ENCODE measurements at regions not wholly inside any gene's neighbourhood (a gene's known extent, or its start where the extent isn't known, plus 50 kb on each side); places are given as distances from the start of the nearest gene placed in this dataset.

DNA sequence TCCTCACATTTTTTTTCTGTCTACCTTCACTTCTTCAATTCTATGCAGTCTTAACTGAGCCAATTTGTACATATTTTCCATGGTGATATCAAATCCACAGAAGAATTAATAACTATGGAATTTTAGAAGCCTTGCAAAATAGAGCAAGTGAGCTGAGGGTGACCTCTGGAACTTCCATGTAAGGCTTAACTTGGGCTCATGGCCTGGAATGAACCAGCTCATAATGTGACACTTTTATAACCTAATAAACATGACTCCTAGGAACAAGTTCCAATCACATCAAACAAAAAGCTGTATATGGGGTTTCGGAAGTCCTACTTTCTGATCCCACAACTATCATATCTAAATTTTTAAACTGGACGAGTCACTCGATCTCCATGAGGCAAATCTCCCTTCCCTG, 232.4 kb downstream of the FOXA2 start:
- intact Hi-C loops (cut with DNase I): no loop called here
- TF ChIP-seq, protein P1, sequence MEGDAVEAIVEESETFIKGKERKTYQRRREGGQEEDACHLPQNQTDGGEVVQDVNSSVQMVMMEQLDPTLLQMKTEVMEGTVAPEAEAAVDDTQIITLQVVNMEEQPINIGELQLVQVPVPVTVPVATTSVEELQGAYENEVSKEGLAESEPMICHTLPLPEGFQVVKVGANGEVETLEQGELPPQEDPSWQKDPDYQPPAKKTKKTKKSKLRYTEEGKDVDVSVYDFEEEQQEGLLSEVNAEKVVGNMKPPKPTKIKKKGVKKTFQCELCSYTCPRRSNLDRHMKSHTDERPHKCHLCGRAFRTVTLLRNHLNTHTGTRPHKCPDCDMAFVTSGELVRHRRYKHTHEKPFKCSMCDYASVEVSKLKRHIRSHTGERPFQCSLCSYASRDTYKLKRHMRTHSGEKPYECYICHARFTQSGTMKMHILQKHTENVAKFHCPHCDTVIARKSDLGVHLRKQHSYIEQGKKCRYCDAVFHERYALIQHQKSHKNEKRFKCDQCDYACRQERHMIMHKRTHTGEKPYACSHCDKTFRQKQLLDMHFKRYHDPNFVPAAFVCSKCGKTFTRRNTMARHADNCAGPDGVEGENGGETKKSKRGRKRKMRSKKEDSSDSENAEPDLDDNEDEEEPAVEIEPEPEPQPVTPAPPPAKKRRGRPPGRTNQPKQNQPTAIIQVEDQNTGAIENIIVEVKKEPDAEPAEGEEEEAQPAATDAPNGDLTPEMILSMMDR (IDR thresholded peaks at IDR 0.05): no peak
- ATAC-seq (no peak), DNase-seq (no peak)
- Histone ChIP-seq H3K27me3 (peaks cover 0 to 76% (median 40%) of the 10 kb centered on the region in 7 donors), H3K4me1 (no peaks in the 10 kb centered on the region), H3K36me3 (no peaks in the 10 kb centered on the region), H3K27ac (no peak overlapping the region), H3K9me3 (no peaks in the 10 kb centered on the region), H3K4me3 (no peak overlapping the region)
- WGBS, 2 donors: 85 to 88% methylated on average over 3 of the region's 3 CpGs

DNA sequence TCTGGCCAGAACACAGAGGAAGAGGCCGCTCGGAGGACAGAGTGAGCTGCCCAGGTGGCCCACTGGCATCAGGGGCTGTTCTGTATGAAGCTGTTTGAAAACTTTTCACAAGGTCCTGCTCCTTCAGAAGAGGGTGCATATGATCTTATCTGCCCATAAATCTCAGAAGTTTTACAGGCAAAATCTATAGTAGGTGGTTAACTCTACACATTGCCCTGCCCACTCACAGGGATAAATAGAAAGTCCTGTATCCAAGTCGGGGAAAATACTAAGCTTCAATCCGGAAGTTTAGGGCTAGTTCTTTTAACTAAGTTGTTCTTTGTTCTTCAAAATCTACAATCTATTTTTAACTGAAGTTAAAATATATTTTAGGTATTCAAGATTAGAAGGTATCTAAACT, 233.7 kb downstream of the FOXA2 start:
- DNase-seq: no peak
- H3K27me3 ChIP-seq: peaks cover 0 to 76% (median 51%) of the 10 kb centered on the region in 7 donors
- TF ChIP-seq, protein P1 (IDR thresholded peaks at IDR 0.05): no peak
- no peak overlapping the region for H3K27ac ChIP-seq
- WGBS, 2 donors: 85 to 87% methylated on average over 4 of the region's 4 CpGs
- H3K4me3 ChIP-seq: no peak overlapping the region
- H3K4me1 ChIP-seq: no peaks in the 10 kb centered on the region
- intact Hi-C loops (cut with DNase I): no loop called here
- no peak for ATAC-seq
- no peaks in the 10 kb centered on the region for H3K36me3 ChIP-seq
- H3K9me3 ChIP-seq: no peaks in the 10 kb centered on the region

DNA sequence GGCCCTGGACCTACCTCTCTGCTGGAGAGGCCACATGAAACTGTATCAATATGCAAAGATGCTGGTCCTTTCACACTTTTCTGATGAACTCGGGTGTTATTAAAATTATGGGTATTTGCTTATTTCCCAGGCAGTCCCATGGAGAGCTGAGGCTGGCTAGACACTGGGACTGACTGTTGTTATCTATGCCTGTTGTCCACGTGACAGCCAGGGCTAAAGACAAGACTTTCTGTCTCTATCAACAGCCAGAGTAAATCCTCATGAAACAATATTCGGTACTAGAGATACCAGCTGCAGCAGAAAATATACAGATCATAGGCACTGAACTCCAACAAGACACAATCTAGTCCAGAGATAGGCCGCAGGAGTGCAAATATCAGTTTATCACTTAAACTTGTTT, 236.4 kb downstream of the FOXA2 start:
- no peak overlapping the region for H3K4me3 ChIP-seq
- DNase-seq (no peak), ATAC-seq (no peak)
- TF ChIP-seq, protein P1 (IDR thresholded peaks at IDR 0.05): no peak
- no peak overlapping the region for H3K27ac ChIP-seq
- intact Hi-C loops (cut with DNase I): loop anchor here in 2 of 10 donors (10.0 kb wide), 2 partner anchors 997 to 1097 kb away; no protein-coding TSS in a partner anchor
- no peaks in the 10 kb centered on the region for H3K9me3 ChIP-seq
- peaks cover 0 to 69% (median 41%) of the 10 kb centered on the region in 7 donors for H3K27me3 ChIP-seq
- H3K4me1 ChIP-seq: no peaks in the 10 kb centered on the region
- H3K36me3 ChIP-seq: no peaks in the 10 kb centered on the region
- 40 to 41% methylated on average over 4 of the region's 4 CpGs for WGBS, 2 donors

DNA sequence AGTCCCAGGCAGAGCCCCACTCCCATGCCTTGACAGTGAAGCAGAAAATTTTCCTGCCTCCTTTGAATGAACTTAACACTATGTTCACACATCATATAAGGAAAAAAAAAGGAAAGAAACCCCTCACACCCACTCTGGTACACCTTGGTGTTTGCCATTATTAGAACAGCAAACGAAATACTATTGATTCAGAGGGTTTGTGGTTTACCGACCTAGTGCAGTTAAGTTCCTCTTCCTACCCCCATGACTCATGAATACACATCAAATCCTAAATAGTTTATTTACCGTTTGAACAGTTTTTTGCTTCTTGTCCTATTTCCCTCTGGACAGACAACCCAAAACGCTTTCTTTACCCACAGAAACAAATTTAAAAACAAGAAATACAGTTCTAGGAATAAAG, 237.7 kb downstream of the FOXA2 start:
- intact Hi-C loops (cut with DNase I): loop anchor here in 2 of 10 donors (10.0 kb wide), 2 partner anchors 998 to 1098 kb away; no protein-coding TSS in a partner anchor
- ATAC-seq (no peak), DNase-seq (no peak)
- WGBS, 2 donors: 70 to 73% methylated on average over 4 of the region's 4 CpGs
- Histone ChIP-seq H3K27ac (no peak overlapping the region), H3K4me3 (no peak overlapping the region), H3K36me3 (no peaks in the 10 kb centered on the region), H3K4me1 (no peaks in the 10 kb centered on the region), H3K9me3 (no peaks in the 10 kb centered on the region), H3K27me3 (peaks cover 0 to 60% (median 41%) of the 10 kb centered on the region in 7 donors)
- TF ChIP-seq, protein P1 (IDR thresholded peaks at IDR 0.05): no peak
